ENCODE measurements at regions not wholly inside any gene's neighbourhood (a gene's known extent, or its start where the extent isn't known, plus 50 kb on each side); places are given as distances from the start of the nearest gene placed in this dataset.

DNA sequence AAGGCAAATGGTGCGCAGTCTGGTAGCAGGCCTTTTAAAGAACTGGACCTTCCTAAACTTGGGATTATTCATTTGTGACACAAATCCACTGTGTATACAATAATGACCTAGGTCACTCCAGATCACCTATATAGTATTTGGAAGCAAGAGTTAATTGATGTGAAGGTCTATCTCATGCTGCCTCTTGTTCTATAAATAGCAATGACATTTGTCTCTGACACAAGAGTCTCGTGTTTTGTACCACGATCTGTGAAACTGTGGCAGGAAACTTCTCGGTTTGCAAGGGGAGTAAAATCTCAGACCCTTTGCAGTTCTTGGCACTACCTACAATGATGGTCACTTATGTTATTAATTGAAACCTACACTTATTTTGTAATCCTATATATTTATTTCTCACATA lies 1408.4 kb downstream of the PCDH7 start:
- Histone ChIP-seq H3K9me3 (no peaks in the 10 kb centered on the region), H3K4me1 (no peaks in the 10 kb centered on the region), H3K4me3 (no peak overlapping the region), H3K27ac (no peak overlapping the region), H3K27me3 (no peaks in the 10 kb centered on the region), H3K36me3 (ENCODE audit: low read depth, missing control alignments) (no peaks in the 10 kb centered on the region)
- no peak for TF ChIP-seq POLR2A (IDR thresholded peaks at IDR 0.05)
- TF ChIP-seq, protein P1, sequence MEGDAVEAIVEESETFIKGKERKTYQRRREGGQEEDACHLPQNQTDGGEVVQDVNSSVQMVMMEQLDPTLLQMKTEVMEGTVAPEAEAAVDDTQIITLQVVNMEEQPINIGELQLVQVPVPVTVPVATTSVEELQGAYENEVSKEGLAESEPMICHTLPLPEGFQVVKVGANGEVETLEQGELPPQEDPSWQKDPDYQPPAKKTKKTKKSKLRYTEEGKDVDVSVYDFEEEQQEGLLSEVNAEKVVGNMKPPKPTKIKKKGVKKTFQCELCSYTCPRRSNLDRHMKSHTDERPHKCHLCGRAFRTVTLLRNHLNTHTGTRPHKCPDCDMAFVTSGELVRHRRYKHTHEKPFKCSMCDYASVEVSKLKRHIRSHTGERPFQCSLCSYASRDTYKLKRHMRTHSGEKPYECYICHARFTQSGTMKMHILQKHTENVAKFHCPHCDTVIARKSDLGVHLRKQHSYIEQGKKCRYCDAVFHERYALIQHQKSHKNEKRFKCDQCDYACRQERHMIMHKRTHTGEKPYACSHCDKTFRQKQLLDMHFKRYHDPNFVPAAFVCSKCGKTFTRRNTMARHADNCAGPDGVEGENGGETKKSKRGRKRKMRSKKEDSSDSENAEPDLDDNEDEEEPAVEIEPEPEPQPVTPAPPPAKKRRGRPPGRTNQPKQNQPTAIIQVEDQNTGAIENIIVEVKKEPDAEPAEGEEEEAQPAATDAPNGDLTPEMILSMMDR (IDR thresholded peaks at IDR 0.05): no peak
- intact Hi-C loops (cut with DNase I; ENCODE audit: low total_unique reads): no loop called here
- no peak for DNase-seq
- 73 to 76% methylated on average over 4 of the region's 4 CpGs for WGBS, 2 donors

DNA sequence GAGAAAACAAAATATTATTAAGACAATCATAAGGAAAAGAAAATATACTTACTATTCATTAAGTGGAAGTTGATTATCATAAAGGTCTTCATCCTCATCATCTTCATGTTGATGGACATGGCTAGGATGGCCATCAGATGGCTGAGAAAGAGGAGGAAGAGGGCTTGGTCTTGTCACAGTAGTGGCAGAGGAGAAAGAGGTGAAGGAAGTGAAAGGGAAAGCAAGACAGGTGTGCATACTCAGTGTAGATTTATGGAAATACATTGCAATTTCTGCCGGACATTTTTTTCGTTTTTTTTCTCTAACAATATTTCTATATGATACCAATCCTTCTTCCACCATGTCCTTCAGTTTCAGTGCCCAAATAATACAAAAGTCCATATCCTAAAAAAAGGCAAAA lies 1409.8 kb downstream of the PCDH7 start:
- no peak for DNase-seq
- H3K9me3 ChIP-seq: no peaks in the 10 kb centered on the region
- H3K4me1 ChIP-seq: no peaks in the 10 kb centered on the region
- intact Hi-C loops (cut with DNase I; ENCODE audit: low total_unique reads): no loop called here
- no peaks in the 10 kb centered on the region for H3K36me3 ChIP-seq (ENCODE audit: low read depth, missing control alignments)
- WGBS, 2 donors: 82 to 89% methylated on average over 2 of the region's 2 CpGs
- H3K4me3 ChIP-seq: no peak overlapping the region
- TF ChIP-seq POLR2A (IDR thresholded peaks at IDR 0.05): no peak
- TF ChIP-seq, protein P1 (IDR thresholded peaks at IDR 0.05): no peak
- no peak overlapping the region for H3K27ac ChIP-seq
- H3K27me3 ChIP-seq: no peaks in the 10 kb centered on the region

DNA sequence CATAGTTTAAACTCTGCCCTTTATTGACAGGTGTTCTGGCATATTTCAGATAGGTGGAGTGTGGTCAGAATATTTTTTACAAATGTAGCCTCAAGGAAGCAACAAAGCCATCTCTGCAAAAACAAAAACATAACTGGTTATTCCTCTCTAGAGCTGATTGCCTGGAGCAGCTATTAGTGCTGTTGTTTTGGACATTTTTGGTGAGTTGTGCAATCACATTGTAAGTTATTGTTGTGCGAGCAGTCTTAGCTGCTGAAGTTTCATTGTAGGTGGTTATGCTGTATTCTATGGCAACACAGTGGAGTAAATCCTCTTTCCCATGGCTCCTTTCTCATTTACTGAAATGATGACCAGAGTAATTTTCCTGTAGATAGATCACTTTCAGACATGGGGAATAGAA lies 1413.0 kb downstream of the PCDH7 start:
- TF ChIP-seq, protein P1 (IDR thresholded peaks at IDR 0.05): no peak
- TF ChIP-seq POLR2A (IDR thresholded peaks at IDR 0.05): no peak
- H3K9me3 ChIP-seq: no peaks in the 10 kb centered on the region
- H3K27me3 ChIP-seq: no peaks in the 10 kb centered on the region
- WGBS, 2 donors: 97 to 100% methylated on average over 1 of the region's 1 CpG
- no peak overlapping the region for H3K4me3 ChIP-seq
- DNase-seq: no peak
- H3K27ac ChIP-seq: no peak overlapping the region
- intact Hi-C loops (cut with DNase I; ENCODE audit: low total_unique reads): no loop called here
- no peaks in the 10 kb centered on the region for H3K36me3 ChIP-seq (ENCODE audit: low read depth, missing control alignments)
- H3K4me1 ChIP-seq: no peaks in the 10 kb centered on the region

DNA sequence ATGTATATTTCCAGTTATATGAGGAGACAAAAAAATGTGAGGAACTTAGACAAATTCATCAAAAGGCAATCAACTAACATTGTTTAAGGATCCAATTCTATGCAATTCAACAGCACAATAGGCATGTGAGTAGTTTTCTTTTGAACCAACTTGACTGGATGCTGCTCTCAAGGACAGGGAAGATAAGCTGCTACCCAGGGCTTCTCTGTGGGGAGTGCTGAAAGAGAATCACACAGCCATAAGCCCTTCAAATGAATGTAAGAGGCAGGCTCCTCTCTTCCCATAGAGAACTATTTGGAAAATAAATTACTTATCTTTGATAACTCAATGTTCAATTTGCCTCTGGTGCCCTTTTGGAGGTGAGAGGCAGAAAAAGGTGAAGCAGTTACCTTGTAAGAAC lies 1413.6 kb downstream of the PCDH7 start:
- DNase-seq: no peak
- intact Hi-C loops (cut with DNase I; ENCODE audit: low total_unique reads): no loop called here
- Histone ChIP-seq H3K4me3 (no peak overlapping the region), H3K9me3 (no peaks in the 10 kb centered on the region), H3K27me3 (no peaks in the 10 kb centered on the region), H3K27ac (no peak overlapping the region), H3K4me1 (no peaks in the 10 kb centered on the region), H3K36me3 (ENCODE audit: low read depth, missing control alignments) (no peaks in the 10 kb centered on the region)
- TF ChIP-seq POLR2A (IDR thresholded peaks at IDR 0.05): no peak
- TF ChIP-seq, protein P1 (IDR thresholded peaks at IDR 0.05): no peak

DNA sequence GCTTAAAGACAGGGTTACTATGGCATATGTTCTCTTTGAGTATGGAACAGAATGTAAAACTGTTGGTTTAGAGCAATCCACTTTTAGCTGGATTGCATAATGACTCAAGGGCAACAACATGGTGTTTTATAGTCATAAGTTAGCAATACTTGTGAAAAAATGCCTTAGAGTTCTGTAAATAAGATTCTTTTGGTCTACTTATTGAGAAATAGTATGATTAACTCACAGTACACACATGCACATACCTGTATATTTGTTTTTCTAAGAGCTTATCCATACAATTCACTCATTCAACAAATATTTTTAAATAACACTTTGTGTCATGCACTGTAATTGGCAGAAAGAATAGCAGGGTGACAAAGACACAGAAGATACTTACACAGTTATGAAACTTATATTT lies 1415.5 kb downstream of the PCDH7 start:
- intact Hi-C loops (cut with DNase I; ENCODE audit: low total_unique reads): no loop called here

More for the DNA sequence above, 1415.5 kb downstream of the PCDH7 start:
- no peaks in the 10 kb centered on the region for H3K27me3 ChIP-seq
- DNase-seq: no peak
- no peak overlapping the region for H3K4me3 ChIP-seq
- H3K36me3 ChIP-seq (ENCODE audit: low read depth, missing control alignments): no peaks in the 10 kb centered on the region
- TF ChIP-seq, protein P1 (IDR thresholded peaks at IDR 0.05): no peak
- H3K27ac ChIP-seq: no peak overlapping the region
- no peaks in the 10 kb centered on the region for H3K9me3 ChIP-seq
- no peaks in the 10 kb centered on the region for H3K4me1 ChIP-seq
